ENCODE measurements at regions not wholly inside any gene's neighbourhood (a gene's known extent, or its start where the extent isn't known, plus 50 kb on each side); places are given as distances from the start of the nearest gene placed in this dataset.
"Not testable (repeated sequence)": the region's sequence is repeated elsewhere in the genome, so short reads cannot be mapped to it uniquely, and the experiment has no call there.

GRCh38 chr3:3296979-3297381 lies 117.5 kb upstream of the CRBN start:
- ATAC-seq (ENCODE audit: low read depth in 2 of 2), result no peak
- peak in 2 of 3 donors; percentile 4 to 5 for DNase-seq
- no peaks in the 10 kb centered on the region for H3K36me3 Mint-ChIP-seq
- H3K36me3 ChIP-seq (ENCODE audit: control insufficient read depth, insufficient read depth, low read length), result no peaks in the 10 kb centered on the region
- no peak overlapping the region for H3K4me3 ChIP-seq (ENCODE audit: low read depth, low read length)
- no peaks in the 10 kb centered on the region for H3K27me3 ChIP-seq (ENCODE audit: control insufficient read depth, insufficient read depth, low read length)
- H3K27ac ChIP-seq (ENCODE audit: insufficient read depth, low read length, poor library complexity, severe bottlenecking), result no peak overlapping the region
- peaks cover 0 to 16% (median 3%) of the 10 kb centered on the region in 7 donors for H3K9me3 Mint-ChIP-seq
- H3K27me3 Mint-ChIP-seq, result no peaks in the 10 kb centered on the region
- H3K9me3 ChIP-seq (ENCODE audit: control insufficient read depth in 2 of 2, low read length in 2 of 2), result no peaks in the 10 kb centered on the region
- H3K4me3 Mint-ChIP-seq, result peak overlapping the region in 2 of 4 donors; percentile 48 to 61
- H3K4me1 Mint-ChIP-seq, result peaks cover 0 to 11% (median 0%) of the 10 kb centered on the region in 4 donors
- no peaks in the 10 kb centered on the region for H3K4me1 ChIP-seq (ENCODE audit: control insufficient read depth, insufficient read depth, low read length, poor library complexity, severe bottlenecking)
- no peak overlapping the region for H3K27ac Mint-ChIP-seq

GRCh38 chr3:3295586-3295985 lies 116.1 kb upstream of the CRBN start:
- no peak for DNase-seq
- no peak for ATAC-seq (ENCODE audit: low read depth in 2 of 2)
- Histone ChIP-seq H3K4me3 (ENCODE audit: low read depth, low read length) (no peak overlapping the region), H3K9me3 (ENCODE audit: control insufficient read depth in 2 of 2, low read length in 2 of 2) (no peaks in the 10 kb centered on the region), H3K36me3 (ENCODE audit: control insufficient read depth, insufficient read depth, low read length) (no peaks in the 10 kb centered on the region), H3K4me1 (ENCODE audit: control insufficient read depth, insufficient read depth, low read length, poor library complexity, severe bottlenecking) (no peaks in the 10 kb centered on the region), H3K27me3 (ENCODE audit: control insufficient read depth, insufficient read depth, low read length) (no peaks in the 10 kb centered on the region), H3K27ac (ENCODE audit: insufficient read depth, low read length, poor library complexity, severe bottlenecking) (no peak overlapping the region)
- H3K9me3 Mint-ChIP-seq, result peaks cover 0 to 16% (median 3%) of the 10 kb centered on the region in 7 donors
- H3K36me3 Mint-ChIP-seq, result no peaks in the 10 kb centered on the region
- peaks cover 0 to 11% (median 0%) of the 10 kb centered on the region in 4 donors for H3K4me1 Mint-ChIP-seq
- H3K27me3 Mint-ChIP-seq, result no peaks in the 10 kb centered on the region
- H3K4me3 Mint-ChIP-seq, result no peak overlapping the region
- H3K27ac Mint-ChIP-seq, result no peak overlapping the region

- H3K4me1 Mint-ChIP-seq; H3K9me3 ChIP-seq (ENCODE audit: control insufficient read depth in 2 of 2, low read length in 2 of 2); H3K4me3 ChIP-seq (ENCODE audit: low read depth, low read length); H3K4me1 ChIP-seq (ENCODE audit: control insufficient read depth, insufficient read depth, low read length, poor library complexity, severe bottlenecking); H3K36me3 ChIP-seq (ENCODE audit: control insufficient read depth, insufficient read depth, low read length); ATAC-seq (ENCODE audit: low read depth in 2 of 2); H3K27ac ChIP-seq (ENCODE audit: insufficient read depth, low read length, poor library complexity, severe bottlenecking); H3K27me3 ChIP-seq (ENCODE audit: control insufficient read depth, insufficient read depth, low read length); H3K27me3 Mint-ChIP-seq; H3K36me3 Mint-ChIP-seq; H3K27ac Mint-ChIP-seq; DNase-seq; H3K4me3 Mint-ChIP-seq: not testable (repeated sequence)
- H3K9me3 Mint-ChIP-seq, result peaks cover 0 to 18% (median 2%) of the 10 kb centered on the region in 7 donors
Observed at GRCh38 chr3:3291756-3292283, 112.3 kb upstream of the CRBN start.

GRCh38 chr3:3288255-3288654 lies 108.8 kb upstream of the CRBN start:
- no peaks in the 10 kb centered on the region for H3K4me1 ChIP-seq (ENCODE audit: control insufficient read depth, insufficient read depth, low read length, poor library complexity, severe bottlenecking)
- no peaks in the 10 kb centered on the region for H3K36me3 Mint-ChIP-seq
- H3K27me3 Mint-ChIP-seq, result no peaks in the 10 kb centered on the region
- DNase-seq (no peak), ATAC-seq (ENCODE audit: low read depth in 2 of 2) (no peak)
- H3K4me1 Mint-ChIP-seq, result no peaks in the 10 kb centered on the region
- no peaks in the 10 kb centered on the region for H3K36me3 ChIP-seq (ENCODE audit: control insufficient read depth, insufficient read depth, low read length)
- no peak overlapping the region for H3K4me3 ChIP-seq (ENCODE audit: low read depth, low read length)
- no peak overlapping the region for H3K27ac Mint-ChIP-seq
- H3K4me3 Mint-ChIP-seq, result no peak overlapping the region
- H3K27ac ChIP-seq (ENCODE audit: insufficient read depth, low read length, poor library complexity, severe bottlenecking), result no peak overlapping the region
- no peaks in the 10 kb centered on the region for H3K27me3 ChIP-seq (ENCODE audit: control insufficient read depth, insufficient read depth, low read length)
- H3K9me3 ChIP-seq (ENCODE audit: control insufficient read depth in 2 of 2, low read length in 2 of 2), result no peaks in the 10 kb centered on the region
- H3K9me3 Mint-ChIP-seq, result peaks cover 0 to 11% (median 0%) of the 10 kb centered on the region in 7 donors

GRCh38 chr3:3286014-3286413 lies 106.5 kb upstream of the CRBN start:
- no peak overlapping the region for H3K4me3 ChIP-seq (ENCODE audit: low read depth, low read length)

GRCh38 chr3:3281024-3281423 lies 101.5 kb upstream of the CRBN start:
- H3K9me3 Mint-ChIP-seq, result peaks cover 0 to 2% (median 0%) of the 10 kb centered on the region in 7 donors
- no peaks in the 10 kb centered on the region for H3K27me3 Mint-ChIP-seq
- Histone ChIP-seq H3K27me3 (ENCODE audit: control insufficient read depth, insufficient read depth, low read length) (no peaks in the 10 kb centered on the region), H3K9me3 (ENCODE audit: control insufficient read depth in 2 of 2, low read length in 2 of 2) (no peaks in the 10 kb centered on the region), H3K4me1 (ENCODE audit: control insufficient read depth, insufficient read depth, low read length, poor library complexity, severe bottlenecking) (no peaks in the 10 kb centered on the region), H3K27ac (ENCODE audit: insufficient read depth, low read length, poor library complexity, severe bottlenecking) (no peak overlapping the region), H3K4me3 (ENCODE audit: low read depth, low read length) (no peak overlapping the region), H3K36me3 (ENCODE audit: control insufficient read depth, insufficient read depth, low read length) (no peaks in the 10 kb centered on the region)
- no peaks in the 10 kb centered on the region for H3K4me1 Mint-ChIP-seq
- H3K4me3 Mint-ChIP-seq, result no peak overlapping the region
- no peak overlapping the region for H3K27ac Mint-ChIP-seq
- no peak for ATAC-seq (ENCODE audit: low read depth in 2 of 2)
- no peaks in the 10 kb centered on the region for H3K36me3 Mint-ChIP-seq
- no peak for DNase-seq

More at GRCh38 chr3:3286014-3286413, 106.5 kb upstream of the CRBN start:
- no peaks in the 10 kb centered on the region for H3K27me3 ChIP-seq (ENCODE audit: control insufficient read depth, insufficient read depth, low read length)
- no peak for DNase-seq
- H3K9me3 Mint-ChIP-seq, result peaks cover 0 to 7% (median 0%) of the 10 kb centered on the region in 7 donors
- no peaks in the 10 kb centered on the region for H3K9me3 ChIP-seq (ENCODE audit: control insufficient read depth in 2 of 2, low read length in 2 of 2)
- no peak for ATAC-seq (ENCODE audit: low read depth in 2 of 2)
- H3K4me3 Mint-ChIP-seq, result no peak overlapping the region
- no peak overlapping the region for H3K27ac ChIP-seq (ENCODE audit: insufficient read depth, low read length, poor library complexity, severe bottlenecking)
- no peaks in the 10 kb centered on the region for H3K27me3 Mint-ChIP-seq
- H3K36me3 Mint-ChIP-seq, result no peaks in the 10 kb centered on the region
- no peaks in the 10 kb centered on the region for H3K4me1 Mint-ChIP-seq
- H3K36me3 ChIP-seq (ENCODE audit: control insufficient read depth, insufficient read depth, low read length), result no peaks in the 10 kb centered on the region
- no peaks in the 10 kb centered on the region for H3K4me1 ChIP-seq (ENCODE audit: control insufficient read depth, insufficient read depth, low read length, poor library complexity, severe bottlenecking)
- H3K27ac Mint-ChIP-seq, result no peak overlapping the region

GRCh38 chr3:3280396-3280795 lies 100.9 kb upstream of the CRBN start:
- Histone ChIP-seq H3K27ac (ENCODE audit: insufficient read depth, low read length, poor library complexity, severe bottlenecking) (no peak overlapping the region), H3K4me3 (ENCODE audit: low read depth, low read length) (no peak overlapping the region), H3K27me3 (ENCODE audit: control insufficient read depth, insufficient read depth, low read length) (no peaks in the 10 kb centered on the region), H3K36me3 (ENCODE audit: control insufficient read depth, insufficient read depth, low read length) (no peaks in the 10 kb centered on the region), H3K9me3 (ENCODE audit: control insufficient read depth in 2 of 2, low read length in 2 of 2) (no peaks in the 10 kb centered on the region), H3K4me1 (ENCODE audit: control insufficient read depth, insufficient read depth, low read length, poor library complexity, severe bottlenecking) (no peaks in the 10 kb centered on the region)
- no peak overlapping the region for H3K27ac Mint-ChIP-seq
- H3K36me3 Mint-ChIP-seq, result no peaks in the 10 kb centered on the region
- no peak for ATAC-seq (ENCODE audit: low read depth in 2 of 2)
- H3K27me3 Mint-ChIP-seq, result no peaks in the 10 kb centered on the region
- no peaks in the 10 kb centered on the region for H3K4me1 Mint-ChIP-seq
- H3K9me3 Mint-ChIP-seq, result peaks cover 0 to 2% (median 0%) of the 10 kb centered on the region in 7 donors
- H3K4me3 Mint-ChIP-seq, result no peak overlapping the region
- no peak for DNase-seq

- no peaks in the 10 kb centered on the region for H3K27me3 Mint-ChIP-seq
- H3K36me3 Mint-ChIP-seq, result no peaks in the 10 kb centered on the region
- no peak overlapping the region for H3K27ac Mint-ChIP-seq
- H3K27me3 ChIP-seq (ENCODE audit: control insufficient read depth, insufficient read depth, low read length), result no peaks in the 10 kb centered on the region
- H3K4me3 ChIP-seq (ENCODE audit: low read depth, low read length), result no peak overlapping the region
- no peaks in the 10 kb centered on the region for H3K9me3 ChIP-seq (ENCODE audit: control insufficient read depth in 2 of 2, low read length in 2 of 2)
- H3K36me3 ChIP-seq (ENCODE audit: control insufficient read depth, insufficient read depth, low read length), result no peaks in the 10 kb centered on the region
- ATAC-seq (ENCODE audit: low read depth in 2 of 2), result no peak
- no peak overlapping the region for H3K4me3 Mint-ChIP-seq
- DNase-seq, result no peak
- no peak overlapping the region for H3K27ac ChIP-seq (ENCODE audit: insufficient read depth, low read length, poor library complexity, severe bottlenecking)
- peaks cover 0 to 2% (median 0%) of the 10 kb centered on the region in 7 donors for H3K9me3 Mint-ChIP-seq
- no peaks in the 10 kb centered on the region for H3K4me1 Mint-ChIP-seq
- no peaks in the 10 kb centered on the region for H3K4me1 ChIP-seq (ENCODE audit: control insufficient read depth, insufficient read depth, low read length, poor library complexity, severe bottlenecking)
Observed at GRCh38 chr3:3278073-3278472, 98.6 kb upstream of the CRBN start.
